Fibroblast of lung (primary cell): ENCODE measurements at regions not wholly inside any gene's neighbourhood (a gene's known extent, or its start where the extent isn't known, plus 50 kb on each side); places are given as distances from the start of the nearest gene placed in this dataset.

Experiments
- DNase-seq, 2 donors: peaks; one replicate each; pipeline versions ENCODE4 v3.0.0 to v3.0.0-alpha.2; 2010; ENCODE audit warnings: low read depth in 2 of 2
- H2AFZ ChIP-seq: 2 replicates; pipeline ENCODE4 v1.5.1; 2012; ENCODE audit warnings: low read length, control low read depth, inconsistent platforms
- H3K27ac ChIP-seq: 2 replicates; pipeline ENCODE4 v1.5.1; 2011; ENCODE audit warnings: low read length, control low read depth; ENCODE audit not compliant: insufficient read depth
- H3K27me3 ChIP-seq: 2 replicates; pipeline ENCODE4 v1.5.1; 2011; ENCODE audit warnings: mild to moderate bottlenecking, low read length; ENCODE audit not compliant: control insufficient read depth, insufficient read depth
- H3K36me3 ChIP-seq: 2 replicates; pipeline ENCODE4 v1.5.1; 2011; ENCODE audit warnings: low read length; ENCODE audit not compliant: control insufficient read depth, insufficient read depth
- H3K4me1 ChIP-seq: 2 replicates; pipeline ENCODE4 v1.5.1; 2011; ENCODE audit warnings: low read length; ENCODE audit not compliant: control insufficient read depth, insufficient read depth; ENCODE audit errors: extremely low read depth
- H3K4me2 ChIP-seq: 2 replicates; pipeline ENCODE4 v1.5.1; 2011; ENCODE audit warnings: low read length, control low read depth; ENCODE audit not compliant: insufficient read depth; ENCODE audit errors: extremely low read depth
- H3K4me3 ChIP-seq, 4 experiments: fragments of 200-600 bp in 1 of 4; sonication (generic) in 1 of 4; replicated peaks in 1 of 4; 2 replicates each; pipeline ENCODE4 v1.5.1; 2011 to 2016; ENCODE audit warnings: low read length in 4 of 4, low read depth in 3 of 4, mild to moderate bottlenecking in 3 of 4, control low read depth in 2 of 4, inconsistent platforms in 1 of 4, mixed read lengths in 1 of 4; ENCODE audit not compliant: insufficient read depth in 1 of 4; ENCODE audit errors: control extremely low read depth in 1 of 4
- H3K79me2 ChIP-seq: 2 replicates; pipeline ENCODE4 v1.5.1; 2012; ENCODE audit warnings: mild to moderate bottlenecking, low read length, inconsistent platforms; ENCODE audit not compliant: control insufficient read depth, insufficient read depth
- H3K9ac ChIP-seq: 2 replicates; pipeline ENCODE4 v1.5.1; 2011; ENCODE audit warnings: mild to moderate bottlenecking, low read length, control low read depth; ENCODE audit not compliant: insufficient read depth
- H3K9me3 ChIP-seq: 2 replicates; pipeline ENCODE4 v1.5.1; 2012; ENCODE audit warnings: low read depth, low read length; ENCODE audit not compliant: control insufficient read depth, insufficient read depth
- H4K20me1 ChIP-seq: 2 replicates; pipeline ENCODE4 v1.5.1; 2011; ENCODE audit warnings: low read length; ENCODE audit not compliant: control insufficient read depth, insufficient read depth; ENCODE audit errors: extremely low read depth
- CTCF ChIP-seq, 2 donors: IDR thresholded peaks in 1 of 2; conservative IDR thresholded peaks in 1 of 2; 1 replicate in 1 of 2; 2 replicates in 1 of 2; pipeline ENCODE4 v1.5.1; 2011 to 2012; ENCODE audit warnings: low read length in 2 of 2, control low read depth in 1 of 2, inconsistent platforms in 1 of 2, low read depth in 1 of 2, mild to moderate bottlenecking in 1 of 2
- EZH2 ChIP-seq: IDR thresholded peaks from 2 replicates; pipeline ENCODE4 v1.5.1; 2012; ENCODE audit warnings: low read length, control low read depth, mild to moderate bottlenecking; ENCODE audit errors: missing control alignments

GRCh38 chr9:23554686-23555085 lies 271.4 kb downstream of the ELAVL2 start:
- Histone ChIP-seq H3K4me1 (no peaks in the 10 kb centered on the region), H3K79me2 (no peaks in the 10 kb centered on the region), H4K20me1 (no peaks in the 10 kb centered on the region)

GRCh38 chr9:23555851-23556250 lies 270.2 kb downstream of the ELAVL2 start:
- Histone ChIP-seq H2AFZ (no peak overlapping the region), H3K4me1 (no peaks in the 10 kb centered on the region), H3K4me3 (no peak overlapping the region), H3K27me3 (no peaks in the 10 kb centered on the region), H4K20me1 (no peaks in the 10 kb centered on the region), H3K4me2 (no peak overlapping the region), H3K36me3 (no peaks in the 10 kb centered on the region), H3K9me3 (no peaks in the 10 kb centered on the region), H3K79me2 (no peaks in the 10 kb centered on the region), H3K27ac (no peak overlapping the region), H3K9ac (no peak overlapping the region)
- DNase-seq = peak in 1 of 2 donors; percentile 13
- no peak for TF ChIP-seq CTCF (conservative IDR thresholded peaks at IDR 0.05 in 1 of 2, IDR thresholded peaks at IDR 0.05 in 1 of 2; ENCODE audit: low read depth in 1 of 2, low read length in 2 of 2)
- TF ChIP-seq EZH2 = no peak

More at GRCh38 chr9:23554686-23555085, 271.4 kb downstream of the ELAVL2 start:
- Histone ChIP-seq H3K9me3 (no peaks in the 10 kb centered on the region), H3K27ac (no peak overlapping the region), H3K36me3 (no peaks in the 10 kb centered on the region), H3K4me2 (no peak overlapping the region), H2AFZ (no peak overlapping the region), H3K9ac (no peak overlapping the region), H3K4me3 (no peak overlapping the region), H3K27me3 (no peaks in the 10 kb centered on the region)
- no peak for TF ChIP-seq EZH2
- no peak for TF ChIP-seq CTCF (conservative IDR thresholded peaks at IDR 0.05 in 1 of 2, IDR thresholded peaks at IDR 0.05 in 1 of 2; ENCODE audit: low read depth in 1 of 2, low read length in 2 of 2)
- DNase-seq = no peak

GRCh38 chr9:23556459-23556858 lies 269.6 kb downstream of the ELAVL2 start:
- H3K4me2 ChIP-seq = no peak overlapping the region
- no peaks in the 10 kb centered on the region for H3K9me3 ChIP-seq
- H2AFZ ChIP-seq = no peak overlapping the region
- no peaks in the 10 kb centered on the region for H3K79me2 ChIP-seq
- H3K4me3 ChIP-seq = no peak overlapping the region
- no peak for TF ChIP-seq CTCF (conservative IDR thresholded peaks at IDR 0.05 in 1 of 2, IDR thresholded peaks at IDR 0.05 in 1 of 2; ENCODE audit: low read depth in 1 of 2, low read length in 2 of 2)
- no peak for TF ChIP-seq EZH2
- DNase-seq = no peak
- no peaks in the 10 kb centered on the region for H3K4me1 ChIP-seq
- H3K36me3 ChIP-seq = no peaks in the 10 kb centered on the region
- no peaks in the 10 kb centered on the region for H3K27me3 ChIP-seq
- H3K9ac ChIP-seq = no peak overlapping the region
- no peaks in the 10 kb centered on the region for H4K20me1 ChIP-seq
- H3K27ac ChIP-seq = no peak overlapping the region
